Right atrium auricular region (tissue), 2 donors: ENCODE measurements at regions not wholly inside any gene's neighbourhood (a gene's known extent, or its start where the extent isn't known, plus 50 kb on each side); places are given as distances from the start of the nearest gene placed in this dataset.

Source experiments
- DNase-seq: peaks from one replicate; pipeline ENCODE4 v3.0.0-alpha.2; 2019; ENCODE audit warnings: low spot score
- H3K27ac ChIP-seq, 2 donors: fragments of 200-600 bp; sonication (generic); 1 replicate in 1 of 2; 2 replicates in 1 of 2; pipeline ENCODE4 v1.5.1; 2016 to 2019
- H3K27me3 ChIP-seq, 2 donors: fragments of 200-600 bp; sonication (generic); one replicate each; pipeline versions ENCODE4 v1.5.1 to v1.6.0; 2017 to 2019
- H3K36me3 ChIP-seq: fragments of 200-600 bp; sonication (generic); one replicate; pipeline ENCODE4 v1.5.1; 2016
- H3K4me1 ChIP-seq, 2 donors: fragments of 200-600 bp; sonication (generic); one replicate each; pipeline versions ENCODE4 v1.5.1 to v1.6.0; 2017 to 2019
- H3K4me3 ChIP-seq, 2 donors: fragments of 200-600 bp; sonication (generic); 1 replicate in 1 of 2; 2 replicates in 1 of 2; pipeline ENCODE4 v1.5.1; 2017 to 2019; ENCODE audit warnings: mild to moderate bottlenecking in 1 of 2, moderate library complexity in 1 of 2
- H3K9me3 ChIP-seq, 2 donors: fragments of 200-600 bp; sonication (generic); one replicate each; pipeline ENCODE4 v1.5.1; 2019
- TF ChIP-seq, protein P1 (sequence below), 2 donors: fragments of 200-600 bp; sonication (generic); IDR thresholded peaks; one replicate each; pipeline ENCODE4 v1.5.1; 2019; ENCODE audit warnings: antibody characterized with exemption in 2 of 2

GRCh38 chr4:27986476-27986875, 1125.8 kb downstream of the STIM2 start:
- Histone ChIP-seq H3K27ac (no peak overlapping the region), H3K4me3 (no peak overlapping the region), H3K27me3 (no peaks in the 10 kb centered on the region), H3K4me1 (peaks cover 0 to 7% of the 10 kb centered on the region in 2 donors), H3K9me3 (no peaks in the 10 kb centered on the region), H3K36me3 (no peaks in the 10 kb centered on the region)
- TF ChIP-seq, protein P1, sequence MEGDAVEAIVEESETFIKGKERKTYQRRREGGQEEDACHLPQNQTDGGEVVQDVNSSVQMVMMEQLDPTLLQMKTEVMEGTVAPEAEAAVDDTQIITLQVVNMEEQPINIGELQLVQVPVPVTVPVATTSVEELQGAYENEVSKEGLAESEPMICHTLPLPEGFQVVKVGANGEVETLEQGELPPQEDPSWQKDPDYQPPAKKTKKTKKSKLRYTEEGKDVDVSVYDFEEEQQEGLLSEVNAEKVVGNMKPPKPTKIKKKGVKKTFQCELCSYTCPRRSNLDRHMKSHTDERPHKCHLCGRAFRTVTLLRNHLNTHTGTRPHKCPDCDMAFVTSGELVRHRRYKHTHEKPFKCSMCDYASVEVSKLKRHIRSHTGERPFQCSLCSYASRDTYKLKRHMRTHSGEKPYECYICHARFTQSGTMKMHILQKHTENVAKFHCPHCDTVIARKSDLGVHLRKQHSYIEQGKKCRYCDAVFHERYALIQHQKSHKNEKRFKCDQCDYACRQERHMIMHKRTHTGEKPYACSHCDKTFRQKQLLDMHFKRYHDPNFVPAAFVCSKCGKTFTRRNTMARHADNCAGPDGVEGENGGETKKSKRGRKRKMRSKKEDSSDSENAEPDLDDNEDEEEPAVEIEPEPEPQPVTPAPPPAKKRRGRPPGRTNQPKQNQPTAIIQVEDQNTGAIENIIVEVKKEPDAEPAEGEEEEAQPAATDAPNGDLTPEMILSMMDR (IDR thresholded peaks at IDR 0.05): no peak
- DNase-seq: no peak

DNA sequence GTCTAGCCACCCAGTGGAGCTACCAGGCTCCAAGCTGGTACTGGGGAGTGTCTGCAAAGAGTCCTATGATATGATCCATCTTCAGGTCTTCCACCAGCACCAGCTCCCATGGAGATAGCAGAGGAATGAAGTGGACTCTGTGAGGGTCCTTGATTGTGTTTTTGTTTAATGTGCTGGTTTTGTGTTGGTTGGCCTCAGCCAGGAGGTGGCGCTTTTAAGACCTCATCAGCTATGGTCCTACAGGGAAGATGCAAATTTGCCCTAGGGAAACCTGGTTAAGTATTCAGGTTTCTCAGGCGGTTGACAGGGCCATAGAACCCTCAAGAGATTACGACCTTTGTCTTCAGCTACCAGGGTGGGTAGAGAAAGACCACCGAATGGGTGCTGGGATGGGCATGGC, 1141.1 kb downstream of the STIM2 start:
- Histone ChIP-seq H3K4me3 (no peak overlapping the region), H3K4me1 (no peaks in the 10 kb centered on the region), H3K9me3 (no peaks in the 10 kb centered on the region), H3K36me3 (no peaks in the 10 kb centered on the region), H3K27me3 (no peaks in the 10 kb centered on the region), H3K27ac (no peak overlapping the region)
- no peak for DNase-seq
- TF ChIP-seq, protein P1 (IDR thresholded peaks at IDR 0.05): no peak

- TF ChIP-seq, protein P1 (IDR thresholded peaks at IDR 0.05): no peak
These were observed 1143.9 kb downstream of the STIM2 start for GRCh38 chr4:28004520-28004919.

DNA sequence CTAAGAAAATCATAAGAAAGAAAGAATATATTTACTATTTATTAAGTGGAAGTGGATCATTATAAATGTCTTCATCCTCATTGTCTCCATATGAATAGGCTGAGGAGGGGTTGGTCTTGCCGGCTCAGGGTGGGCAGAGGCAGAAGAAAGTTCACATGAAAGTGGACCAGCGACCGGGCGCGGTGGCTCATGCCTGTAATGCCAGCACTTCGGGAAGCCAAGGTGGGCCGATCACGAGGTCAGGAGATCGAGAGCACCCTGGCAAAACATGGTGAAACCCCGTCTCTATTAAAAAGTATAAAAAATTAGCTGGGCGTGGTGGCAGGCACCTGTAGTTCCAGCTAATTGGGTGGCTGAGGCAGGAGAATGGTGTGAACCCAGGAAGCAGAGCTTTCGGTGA, 1145.4 kb downstream of the STIM2 start:
- no peak overlapping the region for H3K4me3 ChIP-seq
- no peaks in the 10 kb centered on the region for H3K27me3 ChIP-seq
- no peak overlapping the region for H3K27ac ChIP-seq
- no peaks in the 10 kb centered on the region for H3K4me1 ChIP-seq
- H3K36me3 ChIP-seq: no peaks in the 10 kb centered on the region
- no peaks in the 10 kb centered on the region for H3K9me3 ChIP-seq
- DNase-seq: no peak
- TF ChIP-seq, protein P1 (IDR thresholded peaks at IDR 0.05): no peak

More at GRCh38 chr4:28004520-28004919, 1143.9 kb downstream of the STIM2 start:
- no peak for DNase-seq
- no peaks in the 10 kb centered on the region for H3K9me3 ChIP-seq
- no peak overlapping the region for H3K4me3 ChIP-seq
- H3K27me3 ChIP-seq: no peaks in the 10 kb centered on the region
- no peaks in the 10 kb centered on the region for H3K36me3 ChIP-seq
- H3K27ac ChIP-seq: no peak overlapping the region
- no peaks in the 10 kb centered on the region for H3K4me1 ChIP-seq

- TF ChIP-seq, protein P1 (IDR thresholded peaks at IDR 0.05): no peak
- DNase-seq: no peak
- H3K36me3 ChIP-seq: no peaks in the 10 kb centered on the region
- no peaks in the 10 kb centered on the region for H3K4me1 ChIP-seq
- no peaks in the 10 kb centered on the region for H3K27me3 ChIP-seq
- H3K27ac ChIP-seq: no peak overlapping the region
- no peak overlapping the region for H3K4me3 ChIP-seq
- H3K9me3 ChIP-seq: no peaks in the 10 kb centered on the region
These were observed 1147.1 kb downstream of the STIM2 start for GRCh38 chr4:28007693-28008092.

DNA sequence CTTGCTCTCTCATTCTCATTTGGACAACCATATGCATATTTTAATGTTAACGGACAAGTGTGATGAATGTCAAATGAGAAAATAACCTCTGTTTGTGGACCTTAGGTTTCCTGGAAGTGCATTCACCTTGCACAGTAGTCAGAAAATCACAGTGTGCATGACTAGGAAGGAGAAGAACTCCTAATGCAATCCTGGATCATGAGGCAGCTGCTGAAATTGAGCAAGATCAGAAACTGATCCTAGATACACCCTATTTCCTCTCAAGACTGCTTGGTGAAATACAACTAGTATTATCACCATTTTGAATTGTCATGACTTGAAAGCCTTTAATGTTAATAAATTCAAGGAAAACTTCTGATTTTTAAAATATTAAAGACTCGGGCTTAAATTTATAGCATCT, 1148.9 kb downstream of the STIM2 start:
- Histone ChIP-seq H3K9me3 (no peaks in the 10 kb centered on the region), H3K27me3 (no peaks in the 10 kb centered on the region), H3K4me1 (no peaks in the 10 kb centered on the region), H3K4me3 (no peak overlapping the region), H3K36me3 (no peaks in the 10 kb centered on the region), H3K27ac (no peak overlapping the region)
- TF ChIP-seq, protein P1 (IDR thresholded peaks at IDR 0.05): no peak
- DNase-seq: no peak
